ENCODE measurements at regions not wholly inside any gene's neighbourhood (a gene's known extent, or its start where the extent isn't known, plus 50 kb on each side); places are given as distances from the start of the nearest gene placed in this dataset.

GRCh38 chr4:11544211-11544610 lies 115.5 kb upstream of the HS3ST1 start:
- no peak for DNase-seq (ENCODE audit: low spot score)
- in situ Hi-C loops (cut with HindIII; ENCODE audit: low sequenced_read_pairs): no loop called here

GRCh38 chr4:11543706-11544105 lies 115.0 kb upstream of the HS3ST1 start:
- in situ Hi-C loops (cut with HindIII; ENCODE audit: low sequenced_read_pairs): no loop called here
- no peak for DNase-seq (ENCODE audit: low spot score)

- in situ Hi-C loops (cut with HindIII; ENCODE audit: low sequenced_read_pairs): no loop called here
- no peak for DNase-seq (ENCODE audit: low spot score)
These were observed 114.3 kb upstream of the HS3ST1 start for GRCh38 chr4:11542952-11543351.

GRCh38 chr4:11537846-11538245 lies 109.2 kb upstream of the HS3ST1 start:
- DNase-seq (ENCODE audit: low spot score): no peak
- in situ Hi-C loops (cut with HindIII; ENCODE audit: low sequenced_read_pairs): no loop called here

GRCh38 chr4:11535333-11535732 lies 106.6 kb upstream of the HS3ST1 start:
- no peak for DNase-seq (ENCODE audit: low spot score)
- in situ Hi-C loops (cut with HindIII; ENCODE audit: low sequenced_read_pairs): no loop called here

GRCh38 chr4:11534623-11535302 lies 106.1 kb upstream of the HS3ST1 start:
- in situ Hi-C loops (cut with HindIII; ENCODE audit: low sequenced_read_pairs): no loop called here
- DNase-seq (ENCODE audit: low spot score): no peak

- in situ Hi-C loops (cut with HindIII; ENCODE audit: low sequenced_read_pairs): no loop called here
- no peak for DNase-seq (ENCODE audit: low spot score)
These were observed 103.4 kb upstream of the HS3ST1 start for GRCh38 chr4:11532138-11532537.

- in situ Hi-C loops (cut with HindIII; ENCODE audit: low sequenced_read_pairs): no loop called here
- DNase-seq (ENCODE audit: low spot score): no peak
These were observed 101.0 kb upstream of the HS3ST1 start for GRCh38 chr4:11529625-11530201.

- in situ Hi-C loops (cut with HindIII; ENCODE audit: low sequenced_read_pairs): no loop called here
- DNase-seq (ENCODE audit: low spot score): no peak
These were observed 96.4 kb upstream of the HS3ST1 start for GRCh38 chr4:11525085-11525484.

- in situ Hi-C loops (cut with HindIII; ENCODE audit: low sequenced_read_pairs): no loop called here
- DNase-seq (ENCODE audit: low spot score): no peak
These were observed 90.1 kb upstream of the HS3ST1 start for GRCh38 chr4:11518754-11519153.

- DNase-seq (ENCODE audit: low spot score): no peak
These were observed 86.2 kb upstream of the HS3ST1 start for GRCh38 chr4:11514779-11515419.

GRCh38 chr4:11514003-11514402 lies 85.3 kb upstream of the HS3ST1 start:
- DNase-seq (ENCODE audit: low spot score): no peak
- in situ Hi-C loops (cut with HindIII; ENCODE audit: low sequenced_read_pairs): no loop called here

More at GRCh38 chr4:11514779-11515419, 86.2 kb upstream of the HS3ST1 start:
- in situ Hi-C loops (cut with HindIII; ENCODE audit: low sequenced_read_pairs): no loop called here

- in situ Hi-C loops (cut with HindIII; ENCODE audit: low sequenced_read_pairs): no loop called here
- DNase-seq (ENCODE audit: low spot score): no peak
These were observed 84.2 kb upstream of the HS3ST1 start for GRCh38 chr4:11512871-11513270.

- in situ Hi-C loops (cut with HindIII; ENCODE audit: low sequenced_read_pairs): no loop called here
These were observed 82.6 kb upstream of the HS3ST1 start for GRCh38 chr4:11511321-11511720.

GRCh38 chr4:11507920-11508319 lies 79.2 kb upstream of the HS3ST1 start:
- DNase-seq (ENCODE audit: low spot score): no peak
- in situ Hi-C loops (cut with HindIII; ENCODE audit: low sequenced_read_pairs): no loop called here

More at GRCh38 chr4:11511321-11511720, 82.6 kb upstream of the HS3ST1 start:
- DNase-seq (ENCODE audit: low spot score): no peak

GRCh38 chr4:11506194-11506593 lies 77.5 kb upstream of the HS3ST1 start:
- no peak for DNase-seq (ENCODE audit: low spot score)
- in situ Hi-C loops (cut with HindIII; ENCODE audit: low sequenced_read_pairs): no loop called here

GRCh38 chr4:11505221-11505971 lies 76.7 kb upstream of the HS3ST1 start:
- DNase-seq (ENCODE audit: low spot score): no peak
- in situ Hi-C loops (cut with HindIII; ENCODE audit: low sequenced_read_pairs): no loop called here

GRCh38 chr4:11503166-11503565 lies 74.5 kb upstream of the HS3ST1 start:
- in situ Hi-C loops (cut with HindIII; ENCODE audit: low sequenced_read_pairs): no loop called here
- no peak for DNase-seq (ENCODE audit: low spot score)

GRCh38 chr4:11497972-11498371 lies 69.3 kb upstream of the HS3ST1 start:
- no peak for DNase-seq (ENCODE audit: low spot score)
- in situ Hi-C loops (cut with HindIII; ENCODE audit: low sequenced_read_pairs): no loop called here

- in situ Hi-C loops (cut with HindIII; ENCODE audit: low sequenced_read_pairs): no loop called here
- DNase-seq (ENCODE audit: low spot score): no peak
These were observed 68.6 kb upstream of the HS3ST1 start for GRCh38 chr4:11497212-11497806.

All from G401 (cell line).